ENCODE measurements at regions not wholly inside any gene's neighbourhood (a gene's known extent, or its start where the extent isn't known, plus 50 kb on each side); places are given as distances from the start of the nearest gene placed in this dataset.

GRCh38 chr12:127445581-127446139 lies 821.3 kb upstream of the TMEM132C start:
- TF ChIP-seq CTCF (conservative IDR thresholded peaks at IDR 0.05; ENCODE audit: low read length) = no peak
- DNase-seq (ENCODE audit: low read depth) = no peak
- H3K4me3 ChIP-seq (ENCODE audit: low read length) = no peak overlapping the region

- DNase-seq (ENCODE audit: low read depth) = no peak
- H3K4me3 ChIP-seq (ENCODE audit: low read length) = no peak overlapping the region
- no peak for TF ChIP-seq CTCF (conservative IDR thresholded peaks at IDR 0.05; ENCODE audit: low read length)
Observed at GRCh38 chr12:127448906-127449305, 818.1 kb upstream of the TMEM132C start.

GRCh38 chr12:127450826-127451225 lies 816.1 kb upstream of the TMEM132C start:
- no peak for DNase-seq (ENCODE audit: low read depth)
- TF ChIP-seq CTCF (conservative IDR thresholded peaks at IDR 0.05; ENCODE audit: low read length) = 0 out of 2 replicates have a peak, but pooled peaks have one; percentile 5
- no peak overlapping the region for H3K4me3 ChIP-seq (ENCODE audit: low read length)

GRCh38 chr12:127455347-127456265 lies 811.4 kb upstream of the TMEM132C start:
- no peak for DNase-seq (ENCODE audit: low read depth)
- TF ChIP-seq CTCF (conservative IDR thresholded peaks at IDR 0.05; ENCODE audit: low read length) = 0 out of 2 replicates have a peak, but pooled peaks have one; percentile 10
- peak overlapping the region; percentile 39 for H3K4me3 ChIP-seq (ENCODE audit: low read length)

- no peak for DNase-seq (ENCODE audit: low read depth)
- no peak for TF ChIP-seq CTCF (conservative IDR thresholded peaks at IDR 0.05; ENCODE audit: low read length)
- no peak overlapping the region for H3K4me3 ChIP-seq (ENCODE audit: low read length)
Observed at GRCh38 chr12:127457726-127458125, 809.2 kb upstream of the TMEM132C start.

- no peak overlapping the region for H3K4me3 ChIP-seq (ENCODE audit: low read length)
- no peak for TF ChIP-seq CTCF (conservative IDR thresholded peaks at IDR 0.05; ENCODE audit: low read length)
- no peak for DNase-seq (ENCODE audit: low read depth)
Observed at GRCh38 chr12:127459166-127459565, 807.8 kb upstream of the TMEM132C start.

GRCh38 chr12:127459687-127460086 lies 807.3 kb upstream of the TMEM132C start:
- DNase-seq (ENCODE audit: low read depth) = no peak

More at GRCh38 chr12:127459687-127460086, 807.3 kb upstream of the TMEM132C start:
- TF ChIP-seq CTCF (conservative IDR thresholded peaks at IDR 0.05; ENCODE audit: low read length) = no peak
- H3K4me3 ChIP-seq (ENCODE audit: low read length) = no peak overlapping the region

Data from AG10803 (cell line).